Body of pancreas (tissue), 4 donors: ENCODE measurements at regions not wholly inside any gene's neighbourhood (a gene's known extent, or its start where the extent isn't known, plus 50 kb on each side); places are given as distances from the start of the nearest gene placed in this dataset.

Experiments
- ATAC-seq: fragments of 150-250 bp; one replicate; pipeline ENCODE4 v1.9.1; 2016
- DNase-seq, 4 donors: peaks; one replicate each; pipeline ENCODE4 v3.0.0-alpha.2; 2019
- H3K27ac ChIP-seq, 4 donors: fragments of 200-600 bp; sonication (generic); 1 replicate in 3 of 4; 2 replicates in 1 of 4; pipeline versions ENCODE4 v1.5.1 to v1.6.1; 2016 to 2019; ENCODE audit warnings: mild to moderate bottlenecking in 1 of 4, mixed read lengths in 1 of 4, moderate library complexity in 1 of 4
- H3K27me3 ChIP-seq, 2 donors: fragments of 200-600 bp; sonication (generic); one replicate each; pipeline ENCODE4 v1.6.0; 2016; ENCODE audit warnings: mild to moderate bottlenecking in 1 of 2
- H3K36me3 ChIP-seq, 2 donors: fragments of 200-600 bp; sonication (generic); replicated peaks in 1 of 2; 2 replicates each; pipeline ENCODE4 v1.5.1; 2016; ENCODE audit warnings: low read depth in 2 of 2; ENCODE audit not compliant: insufficient read depth in 1 of 2
- H3K4me1 ChIP-seq: fragments of 200-600 bp; sonication (generic); one replicate; pipeline ENCODE4 v1.6.0; 2016
- H3K4me3 ChIP-seq, 2 donors: fragments of 200-600 bp; sonication (generic); 1 replicate in 1 of 2; 2 replicates in 1 of 2; pipeline ENCODE4 v1.5.1; 2016 to 2019
- H3K9me3 ChIP-seq, 3 donors: fragments of 200-600 bp; sonication (generic); 1 replicate in 2 of 3; 2 replicates in 1 of 3; pipeline ENCODE4 v1.5.1; 2016
- POLR2A ChIP-seq, 3 donors: fragments of 450-650 bp; IDR thresholded peaks; one replicate each; pipeline ENCODE4 v1.6.1; 2016; ENCODE audit warnings: antibody characterized with exemption in 3 of 3, mild to moderate bottlenecking in 2 of 3
- WGBS, 2 donors: methylation state at CpG; one replicate each; pipeline ENCODE4 v1.1.5; 2017; 5-methylcytosine and 5-hydroxymethylcytosine counted together
- intact Hi-C: fragments of 100-400 bp; cut with DNase I; formaldehyde crosslinking; loops from one replicate; pipeline ENCODE4 v1.15.1; 2023
- TF ChIP-seq, protein P1 (sequence below), 7 experiments: fragments of 450-650 bp in 4 of 7; fragments of 200-600 bp in 3 of 7; sonication (generic) in 3 of 7; IDR thresholded peaks; one replicate each; pipeline ENCODE4 v1.5.1; 2016 to 2019; ENCODE audit warnings: antibody characterized with exemption in 7 of 7

DNA sequence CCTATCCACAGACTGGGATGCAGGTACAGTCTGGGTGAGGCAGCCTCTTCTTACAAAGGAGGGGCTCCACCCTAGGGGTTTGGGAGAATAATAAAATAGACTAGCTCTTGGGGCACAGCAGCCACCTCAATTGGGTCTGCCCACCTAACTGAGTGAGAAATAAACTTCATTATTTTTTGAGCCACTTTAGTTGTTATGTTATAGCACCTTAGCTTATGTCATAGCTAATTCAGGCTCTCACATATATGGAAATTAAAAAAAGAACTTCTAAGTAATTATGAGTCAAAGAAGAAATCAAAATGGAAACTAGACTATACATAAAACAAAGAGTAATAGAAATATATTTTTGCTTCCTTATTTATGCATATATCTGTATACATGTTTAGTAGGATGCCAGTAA lies 318.5 kb upstream of the B3GALT2 start:
- TF ChIP-seq, protein P1, sequence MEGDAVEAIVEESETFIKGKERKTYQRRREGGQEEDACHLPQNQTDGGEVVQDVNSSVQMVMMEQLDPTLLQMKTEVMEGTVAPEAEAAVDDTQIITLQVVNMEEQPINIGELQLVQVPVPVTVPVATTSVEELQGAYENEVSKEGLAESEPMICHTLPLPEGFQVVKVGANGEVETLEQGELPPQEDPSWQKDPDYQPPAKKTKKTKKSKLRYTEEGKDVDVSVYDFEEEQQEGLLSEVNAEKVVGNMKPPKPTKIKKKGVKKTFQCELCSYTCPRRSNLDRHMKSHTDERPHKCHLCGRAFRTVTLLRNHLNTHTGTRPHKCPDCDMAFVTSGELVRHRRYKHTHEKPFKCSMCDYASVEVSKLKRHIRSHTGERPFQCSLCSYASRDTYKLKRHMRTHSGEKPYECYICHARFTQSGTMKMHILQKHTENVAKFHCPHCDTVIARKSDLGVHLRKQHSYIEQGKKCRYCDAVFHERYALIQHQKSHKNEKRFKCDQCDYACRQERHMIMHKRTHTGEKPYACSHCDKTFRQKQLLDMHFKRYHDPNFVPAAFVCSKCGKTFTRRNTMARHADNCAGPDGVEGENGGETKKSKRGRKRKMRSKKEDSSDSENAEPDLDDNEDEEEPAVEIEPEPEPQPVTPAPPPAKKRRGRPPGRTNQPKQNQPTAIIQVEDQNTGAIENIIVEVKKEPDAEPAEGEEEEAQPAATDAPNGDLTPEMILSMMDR (IDR thresholded peaks at IDR 0.05), result no peak
- no peak for TF ChIP-seq POLR2A (IDR thresholded peaks at IDR 0.05)
- Histone ChIP-seq H3K36me3 (no peaks in the 10 kb centered on the region), H3K9me3 (no peaks in the 10 kb centered on the region), H3K27me3 (no peaks in the 10 kb centered on the region), H3K4me3 (no peak overlapping the region), H3K27ac (no peak overlapping the region), H3K4me1 (no peaks in the 10 kb centered on the region)
- ATAC-seq (no peak), DNase-seq (no peak)
- intact Hi-C loops, result no loop called here

- Histone ChIP-seq H3K4me1 (no peaks in the 10 kb centered on the region), H3K9me3 (no peaks in the 10 kb centered on the region), H3K27ac (no peak overlapping the region), H3K36me3 (no peaks in the 10 kb centered on the region), H3K4me3 (no peak overlapping the region), H3K27me3 (no peaks in the 10 kb centered on the region)
- 60 to 69% methylated on average over 7 of the region's 7 CpGs for WGBS, 2 donors
- ATAC-seq (no peak), DNase-seq (no peak)
- no peak for TF ChIP-seq POLR2A (IDR thresholded peaks at IDR 0.05)
- TF ChIP-seq, protein P1 (IDR thresholded peaks at IDR 0.05), result no peak
- intact Hi-C loops, result no loop called here
Observed at GRCh38 chr1:193498088-193498655, 311.8 kb upstream of the B3GALT2 start.

DNA sequence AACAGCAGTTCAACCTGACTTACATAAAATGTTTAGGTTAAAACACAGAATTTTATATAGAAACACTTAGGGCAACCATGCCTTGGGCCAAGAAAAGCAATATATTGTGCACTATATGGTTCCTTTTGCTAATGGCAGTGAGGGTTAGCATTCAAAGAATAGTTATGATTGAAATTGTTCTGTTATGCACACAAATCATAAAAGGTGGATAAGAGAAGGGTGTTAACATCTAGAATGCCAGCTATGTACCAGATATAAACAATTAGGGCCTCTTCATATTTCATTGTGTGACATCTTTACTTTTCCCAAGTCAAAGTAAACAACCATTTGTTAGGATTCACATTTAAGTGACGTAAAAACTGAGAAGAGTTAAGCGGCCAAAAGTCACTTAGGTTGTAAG lies 308.0 kb upstream of the B3GALT2 start:
- Histone ChIP-seq H3K4me1 (no peaks in the 10 kb centered on the region), H3K27me3 (no peaks in the 10 kb centered on the region), H3K9me3 (no peaks in the 10 kb centered on the region), H3K4me3 (no peak overlapping the region), H3K27ac (no peak overlapping the region), H3K36me3 (no peaks in the 10 kb centered on the region)
- no peak for DNase-seq
- intact Hi-C loops, result no loop called here
- TF ChIP-seq POLR2A (IDR thresholded peaks at IDR 0.05), result no peak
- TF ChIP-seq, protein P1 (IDR thresholded peaks at IDR 0.05), result no peak
- 35 to 42% methylated on average over 2 of the region's 2 CpGs for WGBS, 2 donors
- no peak for ATAC-seq

GRCh38 chr1:193489191-193489590 lies 302.8 kb upstream of the B3GALT2 start:
- no peak overlapping the region for H3K4me3 ChIP-seq
- H3K4me1 ChIP-seq, result no peaks in the 10 kb centered on the region
- H3K9me3 ChIP-seq, result no peaks in the 10 kb centered on the region
- TF ChIP-seq, protein P1 (IDR thresholded peaks at IDR 0.05), result no peak
- TF ChIP-seq POLR2A (IDR thresholded peaks at IDR 0.05), result no peak
- H3K27ac ChIP-seq, result no peak overlapping the region
- no peaks in the 10 kb centered on the region for H3K27me3 ChIP-seq
- intact Hi-C loops, result no loop called here
- no peak for DNase-seq
- no peaks in the 10 kb centered on the region for H3K36me3 ChIP-seq
- ATAC-seq, result no peak

- Histone ChIP-seq H3K4me3 (no peak overlapping the region), H3K36me3 (no peaks in the 10 kb centered on the region), H3K9me3 (no peaks in the 10 kb centered on the region), H3K4me1 (no peaks in the 10 kb centered on the region), H3K27me3 (no peaks in the 10 kb centered on the region), H3K27ac (no peak overlapping the region)
- intact Hi-C loops, result no loop called here
- 85 to 96% methylated on average over 3 of the region's 3 CpGs for WGBS, 2 donors
- ATAC-seq, result no peak
- TF ChIP-seq, protein P1 (IDR thresholded peaks at IDR 0.05), result no peak
- no peak for TF ChIP-seq POLR2A (IDR thresholded peaks at IDR 0.05)
- DNase-seq, result no peak
Observed at GRCh38 chr1:193487722-193488121, 301.3 kb upstream of the B3GALT2 start.
